HG02973 (cell line): ENCODE measurements at regions not wholly inside any gene's neighbourhood (a gene's known extent, or its start where the extent isn't known, plus 50 kb on each side); places are given as distances from the start of the nearest gene placed in this dataset.
"Not testable (repeated sequence)": the region's sequence is repeated elsewhere in the genome, so short reads cannot be mapped to it uniquely, and the experiment has no call there.

Source experiments
- ATAC-seq: cut with Tn5 transposase; IDR thresholded peaks from one replicate; pipeline ENCODE4 v1.9.1; 2021; ENCODE audit warnings: moderate library complexity; ENCODE audit not compliant: unreplicated experiment

- ATAC-seq, result no peak
Observed at GRCh38 chr4:19650903-19651864, 600.5 kb upstream of the SLIT2 start.

- ATAC-seq, result no peak
Observed at GRCh38 chr4:19645589-19645988, 606.1 kb upstream of the SLIT2 start.

GRCh38 chr4:19636451-19636850, 615.3 kb upstream of the SLIT2 start:
- ATAC-seq, result no peak

- no peak for ATAC-seq
Observed at GRCh38 chr4:19631814-19632213, 619.9 kb upstream of the SLIT2 start.

- no peak for ATAC-seq
Observed at GRCh38 chr4:19623866-19624265, 627.8 kb upstream of the SLIT2 start.

GRCh38 chr4:19615086-19615689, 636.5 kb upstream of the SLIT2 start:
- ATAC-seq, result no peak

GRCh38 chr4:19614171-19614570, 637.5 kb upstream of the SLIT2 start:
- no peak for ATAC-seq

- no peak for ATAC-seq
Observed at GRCh38 chr4:19596342-19596741, 655.4 kb upstream of the SLIT2 start.

GRCh38 chr4:19592391-19592790, 659.3 kb upstream of the SLIT2 start:
- no peak for ATAC-seq

GRCh38 chr4:19583827-19584569, 667.7 kb upstream of the SLIT2 start:
- no peak for ATAC-seq

GRCh38 chr4:19580095-19580494, 671.6 kb upstream of the SLIT2 start:
- ATAC-seq, result no peak

- no peak for ATAC-seq
Observed at GRCh38 chr4:19579608-19580007, 672.1 kb upstream of the SLIT2 start.

GRCh38 chr4:19577097-19577496, 674.6 kb upstream of the SLIT2 start:
- no peak for ATAC-seq

GRCh38 chr4:19575924-19576323, 675.8 kb upstream of the SLIT2 start:
- ATAC-seq, result no peak

GRCh38 chr4:19566041-19566440, 685.7 kb upstream of the SLIT2 start:
- ATAC-seq, result no peak

GRCh38 chr4:19562456-19562855, 689.2 kb upstream of the SLIT2 start:
- ATAC-seq, result no peak

GRCh38 chr4:19557161-19557560, 694.5 kb upstream of the SLIT2 start:
- ATAC-seq, result no peak

- ATAC-seq, result not testable (repeated sequence)
Observed at GRCh38 chr4:19556276-19556675, 695.4 kb upstream of the SLIT2 start.

GRCh38 chr4:19547463-19547862, 704.2 kb upstream of the SLIT2 start:
- ATAC-seq, result no peak

GRCh38 chr4:19544446-19545125, 707.1 kb upstream of the SLIT2 start:
- ATAC-seq, result no peak
